Muscle of arm (tissue), 1 donor: ENCODE measurements at regions not wholly inside any gene's neighbourhood (a gene's known extent, or its start where the extent isn't known, plus 50 kb on each side); places are given as distances from the start of the nearest gene placed in this dataset.

ENCODE experiments used
- DNase-seq: peaks from one replicate; pipeline ENCODE4 v3.0.0-alpha.2; 2013

DNA sequence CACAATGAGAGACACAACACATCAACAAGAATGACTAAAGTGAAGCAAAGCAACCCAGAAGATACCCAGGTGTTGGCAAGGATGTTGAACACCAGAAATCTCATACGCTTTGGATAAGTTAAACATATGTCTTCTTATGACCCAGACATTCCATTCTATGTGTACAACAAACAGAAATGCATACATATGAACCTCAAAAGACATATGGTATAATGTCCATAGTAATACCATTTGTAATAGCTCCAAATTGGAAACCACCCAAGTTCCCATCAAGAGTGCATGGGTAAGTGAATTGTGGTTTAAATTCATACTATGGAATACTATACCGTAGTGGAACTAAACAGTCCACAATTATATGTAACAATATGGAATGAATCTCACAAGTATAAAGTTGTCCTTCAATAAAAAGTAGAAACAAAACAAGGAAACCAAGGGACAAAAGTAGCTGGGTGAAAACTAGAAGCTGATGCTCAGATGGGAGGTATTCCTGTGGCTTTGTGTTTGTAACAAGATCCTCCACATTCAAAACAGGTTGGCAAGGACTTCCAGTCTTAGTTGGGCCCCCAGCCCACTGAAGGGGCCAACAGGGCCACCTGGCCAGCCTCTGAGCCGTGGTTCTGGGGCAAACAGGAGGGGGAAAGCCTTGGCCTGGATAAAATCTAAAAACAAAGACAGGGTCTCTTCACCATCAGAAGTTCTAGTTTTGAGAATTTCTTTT lies 171.8 kb upstream of the PITX1 start:
- DNase-seq, result no peak

DNA sequence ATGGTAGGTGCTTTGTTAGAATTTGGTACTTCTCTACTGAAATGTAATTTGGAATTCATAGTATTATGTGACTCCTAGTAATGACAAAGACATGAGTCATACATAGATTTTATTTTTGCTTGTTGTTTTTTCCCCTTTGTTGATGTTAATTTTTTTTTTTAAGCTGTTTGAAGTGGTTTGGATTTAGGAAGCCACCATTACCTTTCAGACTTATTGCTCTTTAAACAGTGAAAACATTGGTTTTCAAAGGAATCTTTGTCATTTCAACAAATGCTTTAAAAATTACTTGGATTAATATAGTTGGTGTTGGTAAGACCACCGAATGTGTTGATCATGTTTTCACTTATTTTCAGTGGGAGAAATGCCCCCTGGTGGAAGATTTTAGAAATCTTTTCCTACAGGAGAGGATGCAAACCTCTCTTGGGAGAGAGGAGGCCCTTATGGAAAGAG lies 170.1 kb upstream of the PITX1 start:
- DNase-seq, result no peak

DNA sequence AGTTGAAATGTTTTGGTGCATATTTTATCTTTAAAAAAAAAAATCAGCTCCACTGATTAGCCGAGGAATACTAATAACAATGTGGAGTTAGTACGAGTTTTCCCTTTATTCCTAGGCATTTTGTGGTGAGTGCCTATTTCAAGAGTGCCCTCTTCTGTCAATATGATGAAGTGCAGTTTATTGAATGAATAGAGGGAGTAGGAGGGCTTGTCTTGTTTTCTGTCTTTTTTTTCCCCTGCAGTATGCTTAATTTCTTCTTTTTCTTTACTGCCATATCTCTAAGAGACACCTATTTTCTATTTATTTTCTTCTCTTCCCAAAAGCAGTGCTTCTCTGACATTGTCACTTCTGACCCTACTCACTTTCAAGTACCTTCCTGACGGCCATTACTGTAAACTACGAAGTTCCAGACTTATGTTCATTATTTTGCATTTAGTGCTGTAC lies 169.6 kb upstream of the PITX1 start:
- DNase-seq, result no peak

DNA sequence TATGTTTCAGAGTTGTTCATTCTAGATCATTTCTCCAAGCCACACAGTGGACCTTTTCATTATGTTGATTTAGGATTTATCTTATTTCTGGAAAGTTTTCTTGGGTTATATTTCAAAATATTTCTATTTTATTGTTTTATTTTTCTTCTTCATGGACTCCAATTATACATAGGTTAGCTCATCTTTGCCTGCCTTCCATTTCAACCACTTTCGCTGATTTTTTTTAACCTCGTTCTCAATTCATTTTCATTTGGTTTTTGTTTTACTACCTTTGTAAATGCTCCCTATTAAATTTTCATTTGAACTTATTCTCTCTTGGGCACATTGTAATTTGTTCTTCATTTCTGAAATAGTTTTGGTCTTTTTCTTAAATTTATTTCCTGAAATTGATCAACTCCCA lies 169.0 kb upstream of the PITX1 start:
- DNase-seq, result no peak

DNA sequence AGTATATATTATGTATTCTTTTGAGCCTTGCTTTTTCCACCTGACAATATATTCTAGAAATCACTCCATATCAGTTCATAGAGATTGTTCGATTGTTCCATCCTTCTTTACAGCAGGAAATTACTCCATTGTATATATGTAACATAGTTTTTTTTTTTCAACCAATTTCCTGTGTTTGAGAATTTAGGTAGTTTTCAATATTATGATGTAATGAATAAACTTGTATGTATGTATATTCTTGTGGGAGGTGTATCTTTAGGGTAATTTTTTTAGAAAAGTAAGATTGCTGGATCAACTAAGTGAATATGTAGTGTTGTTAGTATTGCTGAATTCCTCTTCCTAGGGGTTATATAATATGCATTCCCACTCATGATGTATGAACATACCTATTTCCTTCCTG lies 165.9 kb upstream of the PITX1 start:
- no peak for DNase-seq

DNA sequence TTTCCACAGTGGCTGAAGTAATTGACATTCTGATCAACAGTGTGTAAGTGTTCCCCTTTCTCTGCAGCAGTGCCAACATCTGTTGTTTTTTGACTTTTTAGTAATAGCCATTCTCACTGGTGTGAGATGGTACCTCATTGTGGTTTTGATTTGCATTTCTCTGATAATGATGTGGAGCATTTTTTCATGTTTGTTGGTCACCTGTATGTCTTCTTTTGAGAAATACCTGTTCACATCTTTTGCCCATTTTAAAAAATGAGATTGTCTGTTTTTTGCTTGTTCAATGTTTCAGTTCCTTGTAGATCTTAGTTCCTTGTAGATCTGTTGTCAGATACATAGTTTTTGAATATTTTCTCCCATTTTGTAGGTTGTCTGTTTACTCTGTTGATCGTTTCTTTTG lies 162.5 kb upstream of the PITX1 start:
- no peak for DNase-seq

DNA sequence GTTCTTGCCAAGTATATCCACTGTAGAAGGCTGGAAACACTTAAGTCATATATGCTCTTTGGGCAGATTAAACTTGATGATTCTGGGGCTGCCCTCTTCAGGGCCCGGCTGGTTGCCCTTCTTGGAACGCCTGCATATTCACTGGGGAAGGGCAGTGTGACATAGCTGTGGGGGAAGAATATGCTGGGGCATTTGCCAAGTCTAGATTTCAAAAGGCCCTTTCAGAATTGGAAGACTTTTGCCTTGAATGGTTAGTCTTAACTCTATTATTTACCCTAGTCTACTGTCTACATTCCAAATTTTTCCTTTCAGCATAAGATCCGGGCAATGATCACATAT lies 161.2 kb upstream of the PITX1 start:
- DNase-seq, result no peak

DNA sequence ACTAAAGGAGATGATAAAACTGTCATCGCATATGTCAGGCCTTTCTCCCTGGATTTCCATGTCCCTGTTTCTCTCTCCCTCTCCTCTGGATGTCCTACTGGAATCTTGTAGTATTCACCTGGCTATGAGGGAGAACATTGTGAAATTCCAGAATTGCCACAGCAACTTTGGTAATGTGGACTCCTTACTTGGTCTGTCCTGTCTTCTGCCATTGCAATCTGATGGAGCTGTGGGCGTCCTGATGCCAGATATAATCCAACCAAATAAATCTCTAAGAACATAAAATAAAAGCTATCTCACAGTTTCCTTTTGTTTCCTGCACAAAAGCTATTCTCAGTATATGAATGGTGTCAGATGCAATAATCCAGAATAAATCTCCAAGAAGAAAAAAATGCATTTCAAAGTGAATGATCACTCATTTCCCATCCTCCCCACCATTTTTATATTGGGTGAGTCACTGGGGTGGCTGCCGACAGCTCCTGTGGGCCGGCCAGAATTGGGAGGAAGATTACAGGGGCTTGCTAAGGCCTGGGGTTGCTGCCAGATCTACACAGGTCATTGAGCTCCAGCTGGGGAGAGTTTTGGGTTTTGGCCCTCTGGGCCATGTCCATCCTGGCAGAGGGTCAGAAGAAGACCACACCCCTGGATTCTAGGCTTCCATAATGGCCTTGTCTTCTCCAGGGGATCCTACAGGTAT lies 160.7 kb upstream of the PITX1 start:
- peak; percentile 49 for DNase-seq

DNA sequence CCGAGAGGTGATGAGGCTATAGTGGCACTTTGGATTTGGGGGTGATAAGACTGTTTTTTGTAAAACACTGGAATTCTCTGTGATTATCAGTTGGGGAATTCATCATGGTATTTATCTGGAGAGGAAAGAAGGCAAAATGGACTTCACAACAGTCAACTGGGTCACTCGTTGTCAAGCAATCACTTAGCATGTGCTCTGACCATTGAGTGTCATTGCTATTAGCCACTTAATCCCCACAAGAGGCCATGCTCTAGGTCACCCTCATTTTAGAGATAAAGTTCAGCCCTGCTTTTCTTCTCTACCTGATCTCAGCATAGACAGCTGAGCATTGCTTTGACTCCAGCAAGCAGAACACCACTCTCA lies 160.1 kb upstream of the PITX1 start:
- DNase-seq, result no peak

DNA sequence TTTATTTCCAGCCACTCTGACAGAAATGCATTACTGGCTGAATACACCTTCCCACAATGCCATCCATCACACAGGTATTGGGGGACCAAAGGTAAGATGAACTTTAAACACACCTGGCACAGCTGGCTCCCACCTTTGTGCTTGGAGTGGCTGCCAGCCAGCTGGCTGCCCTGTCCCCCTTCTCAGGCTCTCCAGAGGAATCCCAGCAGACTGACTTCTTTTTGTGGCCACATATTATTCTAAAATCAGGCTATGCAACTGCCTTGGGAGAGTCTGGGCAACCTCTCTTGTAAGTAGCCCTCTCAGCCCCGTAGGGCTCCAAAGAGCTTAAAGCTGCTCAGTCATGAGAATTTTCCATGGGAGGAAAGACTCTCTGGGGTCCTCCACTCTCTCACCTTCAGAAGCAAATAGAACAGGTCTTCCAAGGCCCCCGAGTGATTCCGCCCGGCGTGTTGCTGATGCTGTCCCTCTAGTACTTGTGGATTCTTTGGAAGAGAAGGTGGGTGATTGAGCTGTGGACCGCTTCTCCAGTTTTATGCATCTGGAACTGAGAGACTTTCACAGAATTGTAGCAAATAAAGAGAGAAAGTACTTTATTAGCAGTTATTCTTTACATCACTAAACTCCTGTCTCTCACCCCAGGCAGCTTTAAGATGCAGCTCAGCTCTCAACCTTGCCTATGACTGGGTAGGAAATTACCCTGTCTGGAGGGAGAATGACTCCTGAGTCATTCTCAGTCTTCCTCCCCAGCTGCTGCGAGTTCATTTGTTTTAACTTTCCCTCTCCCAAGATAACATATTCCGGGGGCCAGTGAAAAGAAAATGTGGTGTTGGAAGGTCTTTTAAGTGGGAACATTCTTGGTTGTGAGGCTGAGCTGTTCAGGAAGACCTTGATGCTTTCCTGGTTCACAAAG lies 159.4 kb upstream of the PITX1 start:
- no peak for DNase-seq

DNA sequence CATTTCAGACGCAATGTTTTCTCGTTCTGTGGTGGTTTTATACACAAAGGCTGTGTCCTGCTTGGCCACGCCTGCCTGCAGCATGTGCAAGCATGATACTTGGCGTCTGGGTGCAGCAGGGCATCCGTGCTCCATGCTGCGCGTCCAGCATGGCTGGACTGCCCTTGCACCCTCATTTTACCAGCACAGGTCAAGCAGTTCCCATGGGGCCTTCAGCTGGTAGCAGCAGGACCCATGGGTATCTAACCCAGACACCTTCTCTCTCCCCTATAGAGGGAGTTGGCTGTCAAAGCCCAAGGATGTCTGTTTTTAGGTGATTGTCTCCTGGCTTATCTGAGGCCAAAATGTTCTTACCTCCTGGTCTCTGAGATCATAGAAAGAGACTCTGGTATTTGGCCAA lies 158.3 kb upstream of the PITX1 start:
- DNase-seq, result no peak

DNA sequence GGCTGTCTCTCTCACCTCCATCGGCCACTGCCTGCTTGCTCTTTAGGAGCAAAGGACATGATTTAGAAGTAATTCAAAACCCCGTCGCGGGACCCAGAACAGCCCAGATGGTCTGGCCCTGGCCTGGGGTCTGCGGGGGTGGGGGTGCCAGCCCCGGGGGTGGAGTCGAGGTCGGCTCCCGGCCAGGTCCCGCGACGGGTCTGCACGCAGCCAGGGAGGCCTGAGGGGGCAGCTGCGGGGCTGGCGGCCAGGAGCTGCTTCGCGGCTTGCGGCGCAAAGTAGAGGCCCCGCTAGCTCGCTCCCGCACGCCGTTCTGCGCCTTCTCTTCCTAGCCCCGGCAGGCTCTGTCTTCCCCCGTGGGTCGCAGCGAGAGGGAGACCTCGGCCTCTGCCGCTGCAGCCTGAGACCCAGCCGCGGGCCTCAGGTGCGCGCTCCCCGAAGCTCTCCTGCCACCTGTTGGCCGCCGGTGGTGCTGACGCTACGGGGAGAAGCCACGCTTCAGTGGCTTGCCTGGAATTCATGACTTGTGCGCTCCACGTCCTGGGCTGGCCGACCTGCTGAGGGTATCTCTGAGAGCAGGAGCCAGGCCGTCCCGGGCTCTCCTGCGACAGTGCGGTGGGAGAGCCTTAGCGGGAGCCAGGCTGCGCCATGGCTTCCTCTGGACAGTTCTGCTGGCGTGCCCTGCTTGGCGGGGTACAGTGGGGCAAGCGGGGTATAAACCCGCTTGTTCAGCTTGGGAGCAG lies 157.2 kb upstream of the PITX1 start:
- peak; percentile 67 for DNase-seq

DNA sequence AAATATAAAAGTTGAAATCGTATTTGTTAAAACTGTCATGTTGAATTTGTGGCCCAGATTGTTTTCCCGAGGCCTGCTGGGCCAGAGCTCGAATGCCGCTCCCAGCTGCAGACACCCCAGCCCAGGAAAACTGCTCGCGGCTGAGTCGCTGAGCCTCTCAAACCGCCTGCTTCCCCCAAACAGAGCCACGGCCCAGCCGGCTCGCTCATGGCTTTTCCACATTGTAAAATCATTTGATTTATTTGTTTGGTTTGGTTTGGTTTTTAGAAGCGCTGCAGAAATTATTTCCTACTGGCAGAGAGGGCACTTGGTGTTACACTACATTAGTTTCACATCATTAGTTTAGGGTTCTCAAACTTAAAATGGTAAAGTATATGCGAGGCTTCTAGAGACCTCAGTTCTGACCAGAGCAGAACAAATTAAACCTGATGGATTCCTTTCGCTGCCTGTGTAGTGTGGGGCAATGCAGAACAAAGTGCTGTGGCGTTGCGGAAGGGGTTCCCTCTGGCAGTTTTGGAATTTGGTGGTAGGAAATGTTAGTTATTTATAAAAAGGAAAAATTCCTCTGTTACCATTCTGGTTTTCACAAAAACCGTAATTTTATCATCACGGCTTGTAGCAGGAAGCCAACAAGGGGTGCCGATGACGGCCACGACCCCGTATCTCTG lies 156.5 kb upstream of the PITX1 start:
- DNase-seq, result no peak

DNA sequence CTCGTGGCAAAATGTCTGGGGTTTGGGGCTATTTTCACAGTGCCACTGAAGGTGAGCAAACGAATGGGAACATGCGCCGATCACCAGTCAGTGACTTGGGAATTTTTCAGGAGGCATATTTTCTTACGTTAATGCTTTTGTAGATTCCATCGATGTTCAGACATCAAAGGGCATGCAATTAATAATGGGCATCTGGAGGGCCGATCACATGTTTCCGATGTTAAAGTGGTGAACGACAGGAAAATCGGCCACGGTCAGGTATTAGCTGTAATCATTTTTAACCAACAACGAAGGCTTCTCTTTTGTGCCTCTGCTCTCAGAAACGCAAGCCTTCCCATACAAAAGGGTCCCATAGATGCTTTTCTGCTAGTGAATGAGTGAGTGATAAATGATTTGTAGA lies 155.0 kb upstream of the PITX1 start:
- DNase-seq, result no peak

DNA sequence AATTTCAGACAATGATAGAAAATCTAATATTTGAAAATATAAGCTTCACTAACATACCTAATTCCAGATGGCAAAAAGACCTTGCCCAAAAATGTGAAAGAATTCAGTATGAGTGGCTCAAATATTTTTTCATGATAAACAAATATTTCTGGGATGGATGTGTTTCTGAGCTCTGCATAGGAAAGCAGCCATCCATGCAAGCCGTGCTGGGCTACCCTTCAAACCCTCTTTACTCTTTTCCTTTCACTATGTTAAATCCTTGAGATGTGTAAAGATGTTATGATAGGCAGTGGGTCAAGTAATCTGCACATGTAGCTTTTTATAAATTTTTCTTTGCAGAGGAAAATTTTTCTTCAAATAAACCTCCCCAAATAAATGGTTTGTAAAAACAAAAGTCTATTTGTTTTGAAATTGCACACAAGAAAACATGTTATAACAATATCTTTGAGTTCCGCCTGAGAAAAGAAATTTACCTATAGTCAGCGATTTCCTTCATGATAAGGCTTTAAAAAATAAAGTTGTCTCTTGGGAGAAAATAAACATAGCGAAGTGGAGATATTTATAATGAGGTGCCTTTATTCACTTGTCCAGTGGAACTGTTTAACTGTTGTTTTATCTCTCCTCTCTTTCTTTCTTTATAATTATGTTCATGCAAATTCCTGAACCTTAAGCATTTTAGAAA lies 154.3 kb upstream of the PITX1 start:
- DNase-seq, result no peak

DNA sequence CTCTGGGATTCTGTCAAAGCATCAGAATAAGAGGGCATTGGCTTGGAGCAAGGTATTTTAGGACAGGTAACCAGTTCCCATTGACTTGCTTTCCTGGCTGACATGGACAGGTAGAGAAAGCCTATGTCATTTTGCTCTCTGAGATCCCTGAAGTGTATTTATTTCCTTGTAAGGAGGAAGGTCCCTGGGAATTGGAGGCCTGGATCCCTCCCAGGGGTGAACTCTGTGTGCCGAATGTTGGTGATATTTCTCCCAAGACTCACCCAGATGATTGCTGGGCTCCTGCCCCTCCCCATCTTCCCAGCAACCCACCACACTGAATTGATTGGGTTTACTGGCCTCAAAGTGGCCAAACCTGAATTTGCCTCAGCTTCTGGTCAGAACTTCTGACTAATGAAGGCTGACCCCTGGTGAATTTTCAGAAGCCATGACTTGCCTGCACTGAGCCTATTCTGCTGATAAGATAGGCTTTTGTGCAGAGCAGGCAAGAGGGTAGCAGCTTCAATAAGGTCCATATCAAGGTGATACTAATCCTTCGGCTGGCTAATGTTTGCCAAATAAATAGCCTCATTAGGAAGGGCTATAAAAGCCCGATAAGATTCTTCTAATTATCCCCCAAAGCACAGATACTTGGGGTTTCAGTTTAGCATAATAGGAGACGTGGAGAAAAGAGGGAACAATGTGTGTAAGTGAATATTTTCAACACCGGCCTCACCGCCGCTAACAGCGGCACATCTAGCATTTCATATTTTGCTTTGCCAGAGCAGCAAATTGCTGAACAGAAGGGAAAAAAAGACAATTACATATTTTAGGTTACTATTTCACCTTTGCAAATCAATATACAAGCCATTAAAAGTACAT lies 152.9 kb upstream of the PITX1 start:
- DNase-seq, result no peak

DNA sequence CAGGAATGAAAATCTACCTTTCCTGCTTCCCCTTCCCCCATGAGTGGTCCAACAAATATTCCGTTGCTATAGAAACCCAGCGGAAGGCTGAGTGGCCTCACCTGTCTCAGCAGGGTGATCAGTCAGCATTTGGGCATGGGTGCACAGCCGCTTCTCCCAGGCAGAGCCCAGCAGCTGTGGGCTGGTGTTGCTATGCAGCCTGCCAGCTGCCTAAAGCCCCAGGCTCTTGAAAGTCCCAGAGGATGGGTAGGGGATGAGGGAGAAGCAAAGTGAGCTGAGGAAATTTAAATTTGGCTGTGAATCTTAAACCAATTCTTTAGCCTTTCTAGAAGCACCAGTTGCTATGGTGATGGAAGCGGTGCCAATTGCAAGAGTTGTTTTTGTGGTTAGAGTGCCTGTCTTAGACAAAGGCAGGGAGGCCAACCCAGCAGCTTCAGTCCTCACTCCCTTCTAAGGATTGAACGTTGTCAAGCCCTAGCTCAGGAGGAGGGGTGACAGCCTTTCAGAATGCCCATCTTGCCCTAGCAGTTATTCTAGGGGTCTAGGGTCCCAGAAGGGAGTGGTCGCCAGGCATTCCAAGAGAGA lies 151.5 kb upstream of the PITX1 start:
- DNase-seq, result no peak

DNA sequence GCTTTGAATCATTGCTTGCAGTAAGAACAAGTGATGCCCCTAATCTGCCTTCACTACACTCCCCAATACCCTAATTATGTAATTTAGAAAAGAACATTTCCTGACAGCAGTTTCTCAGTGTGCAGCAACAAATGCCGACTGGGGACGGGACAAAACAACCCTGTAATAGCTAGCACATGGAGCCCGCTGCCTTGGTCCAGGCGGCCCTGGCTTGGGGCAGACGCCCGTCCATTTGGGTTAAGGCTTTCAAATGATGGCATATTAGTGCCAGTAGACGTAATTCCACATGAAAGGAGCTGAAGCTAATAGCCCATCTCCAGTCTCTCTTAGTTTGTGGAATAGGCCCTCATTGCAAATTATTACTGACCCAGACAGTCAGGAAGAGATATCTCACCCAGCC lies 150.6 kb upstream of the PITX1 start:
- no peak for DNase-seq

DNA sequence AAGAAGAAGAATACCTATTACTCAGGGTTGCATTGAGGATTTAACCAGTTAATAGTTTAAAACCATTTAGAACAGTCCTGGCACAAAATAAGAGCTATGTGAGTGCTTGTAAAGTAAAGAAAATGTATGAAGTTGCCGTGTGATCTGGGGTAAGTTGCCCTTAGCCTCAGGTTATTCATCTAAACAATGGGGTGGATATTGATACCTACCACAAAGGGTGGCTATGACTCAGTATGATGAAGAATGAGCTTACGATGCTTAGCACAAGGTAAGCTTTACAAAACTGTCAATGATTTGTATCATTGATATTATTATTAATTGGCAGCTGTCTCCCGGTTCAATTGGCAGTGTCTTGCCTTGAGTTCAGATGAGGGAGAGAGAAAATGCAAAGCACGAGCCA lies 149.4 kb upstream of the PITX1 start:
- no peak for DNase-seq

DNA sequence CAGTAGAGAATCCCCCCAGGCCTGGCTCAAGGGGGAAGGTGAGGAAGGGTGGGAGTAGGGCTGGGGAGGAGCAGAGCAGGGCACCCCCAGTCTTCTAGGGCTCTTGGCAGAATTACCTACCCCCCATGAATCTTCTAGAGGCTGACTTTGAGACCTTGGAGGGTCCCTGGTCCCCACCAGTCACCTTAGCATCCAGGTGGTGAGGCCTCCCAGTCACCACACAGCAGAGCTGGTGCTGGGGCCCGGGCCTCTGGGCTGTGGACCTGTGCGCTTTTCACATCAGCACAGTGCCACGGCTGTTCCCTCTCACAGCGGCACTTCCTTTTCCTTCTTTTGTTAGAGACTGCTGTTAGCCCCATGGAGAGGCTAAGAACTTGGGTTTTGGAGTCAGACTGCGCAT lies 148.6 kb upstream of the PITX1 start:
- DNase-seq, result no peak
